NOMO-1 treated with DMSO at 0.1 percent for 48 hours (cell line): ENCODE measurements at regions not wholly inside any gene's neighbourhood (a gene's known extent, or its start where the extent isn't known, plus 50 kb on each side); places are given as distances from the start of the nearest gene placed in this dataset.

Source experiments
- DNase-seq: peaks from one replicate; lab custom pipeline; 2025; ENCODE audit not compliant: unreplicated experiment; lab: John Stamatoyannopoulos, UW

DNA sequence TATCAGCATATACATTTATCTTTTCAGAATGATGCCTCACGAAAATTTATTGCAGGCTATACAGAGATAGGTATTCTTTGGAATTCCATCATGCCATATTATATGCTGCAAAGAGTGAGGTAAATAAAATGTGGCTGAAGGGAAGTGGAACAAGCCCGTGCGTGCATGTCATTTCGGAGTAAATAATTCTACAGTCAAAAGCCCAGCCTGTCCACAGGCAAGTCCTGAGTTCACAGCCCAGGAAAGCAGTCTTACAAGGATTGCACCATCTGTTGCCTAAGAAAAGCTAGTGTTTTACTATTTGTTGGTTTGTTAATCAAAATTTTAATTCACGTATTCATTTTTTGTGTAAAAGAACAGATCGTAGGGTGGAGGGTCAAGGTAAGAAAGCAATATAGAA, 292.4 kb upstream of the AKR1E2 start:
- DNase-seq, result no peak

DNA sequence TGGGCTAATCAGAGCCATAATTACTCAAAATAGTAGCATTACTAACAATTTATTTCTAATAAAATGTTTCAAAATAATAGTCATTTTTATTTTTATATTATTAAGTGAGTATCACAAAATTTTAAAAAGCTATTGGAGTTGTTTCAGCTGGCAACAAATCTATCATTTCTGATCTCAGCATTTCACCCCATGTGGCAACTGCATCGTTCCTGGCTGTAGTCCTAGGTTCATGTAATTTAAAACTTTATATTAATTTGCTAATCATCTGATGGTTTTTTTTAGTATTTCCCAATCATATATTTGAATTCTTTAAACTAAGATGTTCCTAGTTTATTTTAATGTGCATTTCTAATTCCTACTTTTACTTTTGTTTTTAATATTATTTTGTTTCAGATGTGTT, 293.0 kb upstream of the AKR1E2 start:
- no peak for DNase-seq

- DNase-seq, result no peak
These were observed 293.5 kb upstream of the AKR1E2 start for GRCh38 chr10:4532467-4532866.

GRCh38 chr10:4532011-4532410, 294.0 kb upstream of the AKR1E2 start:
- no peak for DNase-seq

- DNase-seq, result no peak
These were observed 296.7 kb upstream of the AKR1E2 start for GRCh38 chr10:4529266-4529665.

DNA sequence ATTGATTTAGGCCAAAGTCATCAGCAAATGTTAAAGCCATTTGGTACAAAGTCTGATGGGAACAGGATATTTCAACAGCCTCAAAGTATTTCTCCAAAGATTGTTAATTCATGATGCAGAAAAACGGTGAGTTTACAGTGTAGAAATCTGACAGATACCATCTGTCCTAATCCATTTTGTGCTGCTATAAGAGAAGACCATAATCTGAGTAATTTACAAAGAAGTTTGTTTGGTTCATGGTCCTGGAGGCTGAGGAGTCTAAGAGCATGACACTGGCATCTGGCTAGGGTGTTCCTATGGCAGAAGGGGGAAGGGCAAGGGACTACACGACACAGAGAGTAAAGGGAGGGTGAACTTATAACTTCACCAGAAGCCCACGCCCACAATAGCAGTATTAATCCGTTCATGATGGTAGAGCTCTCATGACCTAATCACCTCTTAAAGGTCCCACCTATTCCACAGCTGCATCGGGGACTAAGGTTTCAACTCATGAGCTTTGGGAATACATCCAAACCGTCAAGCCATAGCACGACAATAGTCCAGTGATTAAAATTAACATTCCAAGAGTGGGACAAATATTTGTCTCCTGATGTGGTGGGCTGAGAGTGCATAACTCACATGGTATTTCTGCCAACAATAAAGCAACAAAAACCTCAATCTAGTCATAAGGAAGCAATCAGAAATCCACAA, 298.6 kb upstream of the AKR1E2 start:
- DNase-seq, result no peak

DNA sequence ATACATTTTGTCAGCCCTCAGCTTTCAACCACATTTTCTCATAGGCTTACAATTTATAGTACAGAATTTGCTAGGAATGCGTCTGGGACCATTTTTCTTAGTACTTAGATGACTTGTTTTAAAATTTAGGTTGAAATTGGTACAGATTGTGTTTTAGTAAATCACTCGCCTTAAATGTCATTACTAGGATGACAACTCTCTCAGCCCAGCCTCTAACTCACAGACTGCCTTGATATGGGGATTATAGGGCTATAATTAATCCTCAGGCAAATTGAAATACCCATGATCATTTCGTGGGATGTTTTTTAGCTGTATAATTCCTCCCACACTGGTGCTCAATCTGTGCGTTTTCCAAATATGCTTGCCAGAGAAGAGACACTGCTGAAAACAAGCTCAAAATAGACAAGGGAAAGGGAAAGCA, 299.7 kb upstream of the AKR1E2 start:
- no peak for DNase-seq

DNA sequence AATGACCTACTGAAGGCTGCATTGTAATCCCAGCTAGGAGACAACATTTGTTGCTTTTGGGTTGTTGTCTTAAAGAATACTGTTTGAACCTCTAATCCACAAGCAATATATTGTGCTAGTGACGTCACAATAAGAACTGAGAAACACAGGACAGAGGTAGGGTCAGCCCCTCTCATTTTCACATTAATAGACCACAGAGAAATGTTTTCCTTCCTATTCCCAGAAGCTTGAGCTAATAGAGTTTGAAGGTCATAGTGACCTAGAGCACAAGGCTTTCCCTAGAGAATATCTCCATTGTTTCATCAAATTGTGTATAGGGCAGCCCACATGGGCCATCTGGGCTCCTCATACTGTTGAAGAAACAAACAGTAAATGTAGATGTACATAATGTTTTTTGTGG, 300.9 kb upstream of the AKR1E2 start:
- no peak for DNase-seq

- no peak for DNase-seq
These were observed 303.6 kb upstream of the AKR1E2 start for GRCh38 chr10:4522296-4523000.

DNA sequence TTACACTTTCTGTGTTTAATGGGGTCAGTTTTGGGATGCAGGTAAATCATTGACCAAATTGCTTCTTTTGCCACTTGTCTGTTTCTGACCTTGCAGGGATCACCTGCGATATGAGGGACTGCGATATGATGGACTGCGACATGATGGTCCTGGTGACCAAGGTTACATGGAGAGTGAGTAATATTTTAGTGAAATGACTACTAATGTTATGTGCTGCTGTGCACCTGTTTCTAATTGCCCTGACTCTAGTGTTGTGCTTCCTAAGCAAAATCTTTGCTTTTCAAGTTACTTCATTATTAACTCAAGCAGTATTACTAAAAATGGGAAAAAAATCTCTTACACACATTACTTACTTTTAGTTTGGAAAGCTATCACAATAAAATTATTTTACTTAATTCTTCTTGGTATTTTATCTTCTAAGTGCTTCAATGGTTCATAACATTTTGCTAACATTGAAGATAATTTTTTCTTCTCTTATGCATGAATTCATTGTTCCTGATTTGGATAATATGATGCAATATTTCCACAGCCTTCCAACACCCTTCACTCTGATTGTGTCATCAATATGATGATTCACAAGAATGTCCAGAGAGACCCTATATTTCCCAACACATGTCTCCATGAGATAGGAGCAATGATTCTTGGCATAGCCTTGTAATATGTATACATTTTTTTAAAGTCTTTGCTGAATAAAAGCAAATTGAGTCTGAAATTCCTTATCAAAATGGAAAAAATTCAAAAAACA, 306.2 kb upstream of the AKR1E2 start:
- DNase-seq, result peak; percentile 63

GRCh38 chr10:4517746-4518145, 308.3 kb upstream of the AKR1E2 start:
- no peak for DNase-seq

DNA sequence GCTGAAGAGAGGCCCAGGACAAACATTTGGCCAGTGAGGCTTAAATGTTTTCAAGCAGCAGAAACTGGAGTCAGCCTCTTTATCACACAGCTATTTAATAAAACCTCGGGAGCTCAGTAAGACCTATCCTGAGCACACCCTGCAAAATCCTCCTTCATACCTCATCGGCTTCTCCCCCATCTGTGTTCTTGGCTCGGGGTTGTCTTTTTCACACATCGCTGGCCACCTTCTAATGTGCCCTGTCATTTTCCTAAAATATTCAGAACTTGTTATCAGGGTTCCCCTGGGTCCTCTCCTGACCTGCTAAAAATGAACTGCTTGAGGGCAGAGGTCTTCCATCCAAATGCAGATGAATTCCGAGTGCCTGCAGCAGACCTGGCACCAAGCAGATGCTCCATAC, 310.3 kb upstream of the AKR1E2 start:
- no peak for DNase-seq

GRCh38 chr10:4514445-4515108, 311.4 kb upstream of the AKR1E2 start:
- peak; percentile 88 for DNase-seq

GRCh38 chr10:4512671-4513240, 313.3 kb upstream of the AKR1E2 start:
- DNase-seq, result peak; percentile 33

DNA sequence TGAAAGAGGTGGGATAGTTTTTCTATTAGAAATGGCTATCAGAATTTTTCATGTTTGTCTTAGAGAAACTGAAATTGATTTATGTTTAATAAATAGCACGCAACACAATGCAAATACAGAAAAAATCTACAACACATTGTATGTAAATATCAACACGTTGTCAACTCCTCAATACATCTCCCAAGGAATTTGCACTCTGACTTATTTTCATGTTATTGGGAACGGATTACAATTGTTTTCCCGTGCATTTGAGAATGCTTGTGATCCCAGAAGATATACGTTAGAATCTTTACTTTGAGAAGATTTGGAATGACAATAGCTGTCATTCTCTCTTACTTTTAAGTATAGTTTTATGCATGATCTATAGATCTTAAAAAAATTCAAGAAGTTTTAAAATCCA, 313.8 kb upstream of the AKR1E2 start:
- no peak for DNase-seq

- no peak for DNase-seq
These were observed 314.5 kb upstream of the AKR1E2 start for GRCh38 chr10:4511509-4511908.

DNA sequence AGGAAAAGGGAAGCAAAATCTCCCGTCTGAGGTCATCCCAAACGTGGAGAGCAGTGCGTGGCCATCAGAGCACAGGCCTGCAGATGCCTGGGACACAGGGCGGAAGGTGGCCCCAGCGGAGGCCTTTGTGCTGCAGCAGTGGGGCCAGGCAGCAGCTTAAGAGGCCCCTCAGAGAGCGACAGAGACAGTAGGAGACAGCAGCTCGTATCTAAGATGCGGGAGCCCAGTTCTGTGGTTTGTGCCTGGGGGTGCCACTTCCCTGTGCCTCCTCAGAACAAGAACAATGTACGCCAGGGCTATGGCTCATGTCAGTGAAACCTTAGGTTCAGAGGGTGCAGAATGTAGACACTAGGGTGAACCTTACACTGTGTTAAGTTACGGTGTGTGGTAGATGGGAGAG, 316.6 kb upstream of the AKR1E2 start:
- no peak for DNase-seq

- DNase-seq, result no peak
These were observed 319.9 kb upstream of the AKR1E2 start for GRCh38 chr10:4506095-4506494.

GRCh38 chr10:4504550-4504949, 321.5 kb upstream of the AKR1E2 start:
- no peak for DNase-seq

GRCh38 chr10:4503076-4503475, 322.9 kb upstream of the AKR1E2 start:
- no peak for DNase-seq

DNA sequence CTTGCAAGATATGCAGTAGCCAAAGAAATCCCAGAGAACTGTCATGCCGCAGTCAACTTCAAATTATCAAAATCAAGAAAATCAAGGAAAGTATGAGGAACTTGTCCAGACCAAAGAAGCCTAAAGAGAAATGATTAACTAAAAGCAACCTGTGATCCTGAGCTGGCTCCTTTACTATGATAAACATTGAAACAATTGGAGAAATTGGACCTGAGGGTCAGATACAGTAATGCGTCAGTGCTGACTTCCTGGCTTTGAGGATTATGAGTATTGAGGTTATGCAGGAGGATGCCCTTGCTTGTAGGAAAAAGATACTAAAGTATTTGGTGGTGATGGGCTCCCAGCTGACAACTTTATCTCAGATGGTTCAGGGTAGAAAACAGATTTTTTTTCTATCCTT, 324.7 kb upstream of the AKR1E2 start:
- no peak for DNase-seq
